ENCODE measurements at regions not wholly inside any gene's neighbourhood (a gene's known extent, or its start where the extent isn't known, plus 50 kb on each side); places are given as distances from the start of the nearest gene placed in this dataset.

GRCh38 chr2:173590276-173590861, 235.7 kb downstream of the CDCA7 start:
- no peak for TF ChIP-seq CTCF (conservative IDR thresholded peaks at IDR 0.05)
- Histone ChIP-seq H3K4me2 (ENCODE audit: insufficient read depth, insufficient read length, low read length) (no peak overlapping the region), H3K9me3 (ENCODE audit: control insufficient read depth, low read depth, low read length) (peaks cover 13% of the 10 kb centered on the region), H4K20me1 (ENCODE audit: control insufficient read depth, insufficient read depth, insufficient read length) (no peaks in the 10 kb centered on the region), H3K23me2 (ENCODE audit: insufficient read length, low read depth, low read length, poor library complexity, severe bottlenecking) (no peaks in the 10 kb centered on the region), H3K4ac (ENCODE audit: low read depth, low read length) (no peak overlapping the region), H4K91ac (ENCODE audit: insufficient read length, low read depth, low read length) (no peak overlapping the region), H3K4me1 (ENCODE audit: insufficient read depth, low read length) (no peaks in the 10 kb centered on the region), H2BK120ac (ENCODE audit: low read depth, low read length, poor library complexity, severe bottlenecking) (no peak overlapping the region), H3K79me1 (ENCODE audit: insufficient read depth, low read depth, low read length, poor library complexity, severe bottlenecking) (no peaks in the 10 kb centered on the region), H2BK12ac (ENCODE audit: insufficient read length, low read depth, low read length) (no peak overlapping the region), H3K23ac (ENCODE audit: insufficient read length, low read depth, low read length) (no peak overlapping the region), H3T11ph (ENCODE audit: low read length) (no peak overlapping the region), H2BK20ac (ENCODE audit: low read depth, low read length, poor library complexity, severe bottlenecking) (no peak overlapping the region), H2BK15ac (ENCODE audit: low read depth, low read length) (no peak overlapping the region), H3K27ac (ENCODE audit: insufficient read length, low read depth, low read length) (no peak overlapping the region), H4K8ac (replicated peaks; ENCODE audit: insufficient read length, low read depth, low read length) (no peak overlapping the region), H3K79me2 (ENCODE audit: insufficient read depth, low read length) (no peaks in the 10 kb centered on the region), H3K9ac (ENCODE audit: extremely low read depth, insufficient read length, low read length) (no peak overlapping the region), H3K27me3 (ENCODE audit: insufficient read depth, low read length) (no peaks in the 10 kb centered on the region), H3K18ac (ENCODE audit: insufficient read length, low read depth, low read length) (no peak overlapping the region), H4K5ac (ENCODE audit: insufficient read length, low read depth, low read length) (no peak overlapping the region), H3K14ac (ENCODE audit: insufficient read depth, low read length) (no peak overlapping the region), H2BK5ac (ENCODE audit: insufficient read length, low read length) (no peak overlapping the region), H3K56ac (ENCODE audit: insufficient read length, low read depth, low read length) (no peak overlapping the region), H2AFZ (ENCODE audit: low read length) (no peak overlapping the region), H2AK5ac (ENCODE audit: insufficient read length, low read length) (no peak overlapping the region)
- peak overlapping the region in 1 of 3 experiments; percentile 61; a peak in 1 of 7 replicates for H3K27ac Mint-ChIP-seq
- no peak overlapping the region for H3K4me3 Mint-ChIP-seq
- peaks cover 14 to 25% (median 23%) of the 10 kb centered on the region in 3 experiments for H3K36me3 Mint-ChIP-seq (ENCODE audit: insufficient read depth in 1 of 3, low read depth in 3 of 3)
- no peak for DNase-seq
- H3K4me1 Mint-ChIP-seq = peaks cover 9 to 17% of the 10 kb centered on the region in 2 experiments; a peak in 3 of 4 replicates
- H3K27me3 Mint-ChIP-seq (ENCODE audit: low read depth) = peaks cover 1% of the 10 kb centered on the region; the same call in 1 of the 2 replicates
- no CpG with 5 or more reads among the region's 6 CpGs for WGBS (ENCODE audit: extremely low coverage, insufficient read length, low lambda C conversion rate)
- peaks cover 23 to 35% of the 10 kb centered on the region in 2 experiments for H3K9me3 Mint-ChIP-seq
